A673 (cell line): ENCODE measurements at regions not wholly inside any gene's neighbourhood (a gene's known extent, or its start where the extent isn't known, plus 50 kb on each side); places are given as distances from the start of the nearest gene placed in this dataset.

Source experiments
- BruUV-seq: library from RNA; stranded (reverse); fragments of 400-500 nt; replicated peaks from 2 replicates; lab custom pipeline; 2021; lab: Mats Ljungman, UMichigan
- CTCF ChIA-PET: fragments of 300-600 bp; sonication (Branson Sonifier 250); formaldehyde crosslinking; loops from one replicate; lab custom pipeline; 2022; ENCODE audit warnings: antibody characterized with exemption; lab: Charles Lee
- POLR2A ChIA-PET: fragments of 300-600 bp; sonication (Branson Sonifier 250); formaldehyde crosslinking; loops from one replicate; lab custom pipeline; 2022; ENCODE audit warnings: antibody characterized with exemption; ENCODE audit not compliant: low non-redundant PET; lab: Charles Lee
- DNase-seq: peaks from one replicate; pipeline ENCODE4 v3.0.0-alpha.2; 2015; ENCODE audit warnings: low spot score
- H3K27ac ChIP-seq: fragments of 200-600 bp; sonication (generic); 2 replicates; pipeline ENCODE4 v1.5.1; 2016; ENCODE audit warnings: mixed run types, low read depth, mild to moderate bottlenecking, mixed read lengths, antibody characterized with exemption, low read length; ENCODE audit not compliant: poor library complexity, severe bottlenecking
- H3K27me3 ChIP-seq: fragments of 200-600 bp; sonication (generic); replicated peaks from 2 replicates; pipeline ENCODE4 v1.6.1; 2017; ENCODE audit warnings: mixed run types, low read depth, mild to moderate bottlenecking, mixed read lengths, antibody characterized with exemption, low read length; ENCODE audit not compliant: insufficient read depth, poor library complexity
- H3K36me3 ChIP-seq: fragments of 200-600 bp; sonication (generic); 2 replicates; pipeline ENCODE4 v1.6.1; 2016; ENCODE audit warnings: mixed run types, mild to moderate bottlenecking, mixed read lengths, antibody characterized with exemption, low read length; ENCODE audit not compliant: insufficient read depth, poor library complexity, severe bottlenecking
- H3K4me1 ChIP-seq: fragments of 200-600 bp; sonication (generic); 2 replicates; pipeline ENCODE4 v1.6.1; 2017; ENCODE audit warnings: mixed run types, mild to moderate bottlenecking, mixed read lengths, antibody characterized with exemption, low read length; ENCODE audit not compliant: insufficient read depth, poor library complexity, severe bottlenecking
- H3K4me3 ChIP-seq: fragments of 200-600 bp; sonication (generic); 2 replicates; pipeline ENCODE4 v1.5.1; 2016; ENCODE audit warnings: low read depth, mixed run types, mild to moderate bottlenecking, mixed read lengths, low read length; ENCODE audit not compliant: poor library complexity, severe bottlenecking
- H3K9me3 ChIP-seq: fragments of 200-600 bp; sonication (generic); 2 replicates; pipeline ENCODE4 v1.6.1; 2016; ENCODE audit warnings: mixed run types, low read depth, mild to moderate bottlenecking, mixed read lengths, antibody characterized with exemption, low read length; ENCODE audit not compliant: poor library complexity, severe bottlenecking
- CTCF ChIP-seq: fragments of 300-800, 200-600 bp; sonication (generic); conservative IDR thresholded peaks from 2 replicates; pipeline ENCODE4 v1.5.1; 2017; ENCODE audit warnings: low read depth, mild to moderate bottlenecking, antibody characterized with exemption, low read length, moderate library complexity, mixed read lengths
- EZH2 ChIP-seq: fragments of 200-600 bp; sonication (generic); IDR thresholded peaks from 2 replicates; pipeline ENCODE4 v1.6.1; 2017; ENCODE audit warnings: borderline replicate concordance, low read depth, mild to moderate bottlenecking, mixed read lengths, antibody characterized with exemption, low read length; ENCODE audit not compliant: poor library complexity, severe bottlenecking
- intact Hi-C: fragments of 100-400 bp; cut with micrococcal nuclease; formaldehyde crosslinking; loops from one replicate; pipeline ENCODE4 v1.10.0; 2022; ENCODE audit not compliant: unreplicated experiment

- no peak for TF ChIP-seq CTCF
- no peak for TF ChIP-seq EZH2
- Histone ChIP-seq H3K27me3 (no peaks in the 10 kb centered on the region), H3K27ac (no peak overlapping the region), H3K4me3 (no peak overlapping the region), H3K4me1 (no peaks in the 10 kb centered on the region), H3K9me3 (peaks cover 2% of the 10 kb centered on the region), H3K36me3 (no peaks in the 10 kb centered on the region)
- DNase-seq = no peak
- POLR2A ChIA-PET = interaction anchor here (0.7 kb wide), 1 partner anchor 155 kb away, joined by 3 read pairs; no protein-coding TSS in a partner anchor
- intact Hi-C loops = no loop called here
- CTCF ChIA-PET = no interaction called here
- BruUV-seq = no TSS peak
Measured at GRCh38 chr1:102107441-102107840, 110.7 kb upstream of the OLFM3 start.

DNA sequence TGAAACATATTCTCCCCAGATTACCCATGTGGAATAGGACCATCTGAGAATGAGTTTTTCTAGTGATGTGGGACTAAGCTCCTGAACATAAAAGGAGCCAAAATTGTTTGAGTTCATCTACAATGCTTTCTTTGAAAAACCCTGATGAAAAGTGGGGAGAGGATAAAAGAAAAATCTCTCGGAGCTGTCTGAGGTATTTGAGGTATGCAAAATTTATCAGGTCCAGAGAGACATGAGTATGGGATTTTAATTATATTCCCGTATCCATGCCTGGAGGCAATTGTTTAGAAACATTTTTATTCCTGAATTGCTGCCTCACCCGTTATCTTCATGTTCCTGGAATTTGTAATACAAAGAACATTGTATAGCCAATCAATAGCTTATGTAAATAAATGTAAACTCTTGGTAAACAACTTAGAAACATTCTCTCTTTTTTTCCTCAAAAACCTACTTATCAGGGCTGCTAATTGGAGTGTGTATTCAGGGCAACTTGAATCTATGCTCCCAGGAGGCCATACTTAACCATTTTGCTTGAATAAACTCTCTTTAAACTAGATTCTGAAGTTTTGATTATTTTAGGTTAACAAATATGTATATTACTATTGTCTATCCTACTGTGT is 109.3 kb upstream of the OLFM3 start:
- intact Hi-C loops = no loop called here
- Histone ChIP-seq H3K27me3 (no peaks in the 10 kb centered on the region), H3K4me1 (no peaks in the 10 kb centered on the region), H3K9me3 (peaks cover 2% of the 10 kb centered on the region), H3K36me3 (no peaks in the 10 kb centered on the region), H3K4me3 (no peak overlapping the region), H3K27ac (no peak overlapping the region)
- no peak for DNase-seq
- TF ChIP-seq CTCF = no peak
- no peak for TF ChIP-seq EZH2
- no TSS peak for BruUV-seq
- POLR2A ChIA-PET = no interaction called here
- CTCF ChIA-PET = no interaction called here

GRCh38 chr1:102103646-102104045 is 106.9 kb upstream of the OLFM3 start:
- Histone ChIP-seq H3K27me3 (no peaks in the 10 kb centered on the region), H3K4me1 (peaks cover 2% of the 10 kb centered on the region), H3K27ac (no peak overlapping the region), H3K36me3 (no peaks in the 10 kb centered on the region), H3K4me3 (no peak overlapping the region), H3K9me3 (no peaks in the 10 kb centered on the region)
- no peak for DNase-seq
- intact Hi-C loops = no loop called here
- CTCF ChIA-PET = no interaction called here
- no TSS peak for BruUV-seq
- no peak for TF ChIP-seq CTCF
- TF ChIP-seq EZH2 = no peak
- POLR2A ChIA-PET = no interaction called here
